ENCODE measurements at regions not wholly inside any gene's neighbourhood (a gene's known extent, or its start where the extent isn't known, plus 50 kb on each side); places are given as distances from the start of the nearest gene placed in this dataset.
A peak's percentile ranks its signal among the peaks of the same experiment; 100 is the strongest.
"Not testable (repeated sequence)": the region's sequence is repeated elsewhere in the genome, so short reads cannot be mapped to it uniquely, and the experiment has no call there.

- Histone ChIP-seq H3K27me3 (no peaks in the 10 kb centered on the region), H3K36me3 (no peaks in the 10 kb centered on the region), H3K9me3 (no peaks in the 10 kb centered on the region), H3K4me3 (no peak overlapping the region)
- DNase-seq: no peak
These were observed 81.9 kb upstream of the TMEM178A start for GRCh38 chr2:39583781-39584180.

DNA sequence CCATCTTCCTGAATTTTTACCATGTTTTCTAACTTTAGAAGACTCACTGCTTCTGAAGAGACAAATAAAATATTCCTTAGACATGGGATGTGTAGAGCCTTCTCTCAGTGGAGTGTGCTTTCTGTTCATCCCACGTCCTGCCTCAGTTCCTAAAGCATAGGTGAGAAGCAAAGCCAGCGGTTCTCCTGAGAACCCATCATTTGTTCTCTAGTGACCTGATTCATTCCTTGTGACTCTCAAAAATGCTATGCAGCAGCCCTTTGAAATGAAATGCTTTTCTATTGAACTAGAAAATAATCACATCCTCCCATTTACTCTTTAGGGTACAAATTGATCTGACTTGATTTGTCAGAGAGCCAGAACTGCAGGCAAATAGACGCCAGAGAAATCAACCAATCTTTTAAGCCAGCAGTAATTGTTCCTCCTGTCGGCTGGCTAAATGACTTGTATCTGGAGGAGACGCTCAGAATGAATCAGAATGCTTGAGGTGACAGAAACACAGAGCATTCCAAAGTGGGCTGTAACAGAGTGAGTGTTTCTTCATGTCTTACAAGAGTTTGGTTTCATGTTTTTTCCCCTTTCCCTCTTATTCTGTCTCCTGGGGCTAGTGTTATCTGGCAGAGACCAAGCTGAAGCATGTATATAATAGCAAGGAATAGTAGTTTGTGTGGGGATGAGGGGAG, 81.3 kb upstream of the TMEM178A start:
- H3K4me3 ChIP-seq: no peak overlapping the region
- H3K36me3 ChIP-seq: no peaks in the 10 kb centered on the region
- H3K9me3 ChIP-seq: no peaks in the 10 kb centered on the region
- DNase-seq: no peak
- no peaks in the 10 kb centered on the region for H3K27me3 ChIP-seq

- H3K9me3 ChIP-seq, DNase-seq: not testable (repeated sequence)
These were observed 80.2 kb upstream of the TMEM178A start for GRCh38 chr2:39585531-39585930.

GRCh38 chr2:39587168-39587567, 78.5 kb upstream of the TMEM178A start:
- Histone ChIP-seq H3K9me3 (no peaks in the 10 kb centered on the region), H3K4me3 (no peak overlapping the region), H3K36me3 (no peaks in the 10 kb centered on the region), H3K27me3 (no peaks in the 10 kb centered on the region)
- DNase-seq: no peak

More at GRCh38 chr2:39585531-39585930, 80.2 kb upstream of the TMEM178A start:
- H3K36me3 ChIP-seq, H3K4me3 ChIP-seq, H3K27me3 ChIP-seq: not testable (repeated sequence)

GRCh38 chr2:39587641-39588040, 78.1 kb upstream of the TMEM178A start:
- no peaks in the 10 kb centered on the region for H3K9me3 ChIP-seq
- DNase-seq: no peak
- H3K36me3 ChIP-seq: no peaks in the 10 kb centered on the region
- H3K27me3 ChIP-seq: no peaks in the 10 kb centered on the region
- no peak overlapping the region for H3K4me3 ChIP-seq

DNA sequence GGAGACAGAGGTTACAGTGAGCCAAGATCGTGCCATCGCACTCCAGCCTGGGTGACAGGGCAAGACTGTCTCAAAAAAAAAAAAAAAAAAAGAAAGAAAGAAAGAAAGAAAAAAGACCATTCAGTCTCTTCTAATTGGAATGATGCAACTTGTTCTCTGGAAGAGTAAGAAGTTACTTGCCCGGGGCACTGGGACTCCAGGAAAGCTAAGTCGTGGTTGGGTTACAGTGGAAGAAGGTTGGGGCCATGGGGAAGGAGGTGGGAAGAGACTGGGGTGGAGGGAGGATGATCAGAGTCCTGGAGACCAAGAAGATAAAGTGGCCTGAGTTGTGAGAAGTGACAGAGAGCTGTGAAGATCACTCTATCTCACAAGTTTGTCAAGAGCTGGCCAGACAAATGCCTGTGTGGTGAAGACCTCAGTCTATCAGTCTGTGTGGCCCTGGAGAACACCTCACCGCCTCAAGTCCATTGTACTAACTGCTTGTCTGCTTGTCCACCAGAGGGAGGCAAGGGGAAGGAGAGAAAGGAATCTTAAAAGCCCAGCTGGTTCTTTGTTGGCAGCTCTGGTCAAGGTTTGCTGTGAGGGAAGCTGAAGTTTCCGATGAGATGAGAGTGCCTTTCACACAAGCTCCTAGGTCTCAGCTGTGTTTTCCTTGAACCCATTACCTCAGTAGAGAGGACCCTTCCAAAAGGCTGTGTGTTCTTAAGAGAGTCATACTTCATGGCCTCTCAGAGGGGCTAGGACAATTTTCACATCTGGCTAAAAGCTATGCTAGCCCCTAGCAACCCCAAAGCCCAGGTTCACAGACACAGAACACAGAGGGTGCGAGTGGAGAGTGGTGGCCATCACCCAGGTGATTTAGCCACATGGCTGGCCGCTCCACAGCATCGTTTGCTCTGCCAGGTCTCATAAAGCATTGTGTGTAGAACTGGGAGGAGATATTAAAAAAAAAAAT, 72.0 kb upstream of the TMEM178A start:
- Histone ChIP-seq H3K27me3 (no peaks in the 10 kb centered on the region), H3K9me3 (no peaks in the 10 kb centered on the region), H3K4me3 (no peak overlapping the region), H3K36me3 (no peaks in the 10 kb centered on the region)
- DNase-seq: peak; percentile 59

DNA sequence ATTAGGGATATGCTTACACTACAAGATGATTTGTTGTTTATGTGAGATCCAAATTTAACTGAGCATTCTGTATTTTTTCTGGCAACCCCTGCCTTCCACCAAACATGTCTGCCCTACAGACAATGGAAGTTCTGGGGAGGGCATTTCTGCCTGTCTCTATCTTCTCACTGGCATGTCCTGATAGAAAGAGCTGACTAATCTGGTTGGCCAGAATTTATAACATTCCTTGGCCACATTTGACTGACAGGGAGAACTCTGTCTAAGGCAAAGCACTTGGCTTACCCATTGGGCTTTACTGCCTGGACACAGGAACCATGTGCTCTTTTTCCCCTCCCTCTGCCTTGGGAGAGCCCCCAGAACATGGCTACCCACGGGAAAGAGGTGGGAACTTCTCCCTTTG, 70.6 kb upstream of the TMEM178A start:
- no peaks in the 10 kb centered on the region for H3K36me3 ChIP-seq
- no peaks in the 10 kb centered on the region for H3K9me3 ChIP-seq
- no peak for DNase-seq
- H3K4me3 ChIP-seq: no peak overlapping the region
- H3K27me3 ChIP-seq: no peaks in the 10 kb centered on the region

DNA sequence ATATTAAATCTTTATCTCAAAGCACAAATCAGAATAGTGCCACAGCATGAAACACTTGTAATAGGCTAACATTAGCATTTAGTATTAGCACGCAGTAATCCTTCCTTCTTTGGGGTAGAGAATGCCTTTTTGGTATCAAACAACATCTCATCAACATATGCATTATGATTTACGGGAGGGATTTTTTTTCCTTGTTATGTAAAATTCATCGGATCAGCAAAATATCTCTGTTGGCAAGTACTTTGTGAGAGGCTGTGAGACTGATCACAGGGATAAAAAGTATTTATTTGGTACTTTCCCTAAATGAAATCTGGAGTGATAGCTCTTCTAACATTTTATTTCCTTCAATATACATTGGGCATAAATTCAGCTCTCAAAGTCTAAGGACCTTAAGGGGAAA, 68.4 kb upstream of the TMEM178A start:
- DNase-seq: no peak
- no peaks in the 10 kb centered on the region for H3K36me3 ChIP-seq
- H3K4me3 ChIP-seq: no peak overlapping the region
- H3K27me3 ChIP-seq: no peaks in the 10 kb centered on the region
- H3K9me3 ChIP-seq: no peaks in the 10 kb centered on the region

DNA sequence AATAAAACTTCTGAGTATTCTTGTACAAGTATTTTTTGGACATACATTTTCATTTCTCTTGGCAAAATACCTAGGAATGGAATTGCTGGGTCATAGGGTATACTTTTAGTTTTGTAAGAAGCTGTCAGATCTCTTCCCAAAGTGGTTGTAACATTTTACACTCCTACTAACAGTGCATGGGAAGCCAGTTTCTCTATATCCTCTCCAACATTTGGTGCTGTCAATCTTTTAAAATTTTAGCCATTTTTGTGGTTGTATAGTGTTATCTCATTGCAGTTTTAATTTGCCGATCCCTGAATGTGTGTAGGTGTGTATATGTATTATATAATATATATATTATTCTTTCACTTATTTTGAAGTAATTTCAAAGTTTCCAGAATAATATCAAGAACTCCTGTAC, 63.1 kb upstream of the TMEM178A start:
- no peak overlapping the region for H3K4me3 ChIP-seq
- DNase-seq: no peak
- no peaks in the 10 kb centered on the region for H3K27me3 ChIP-seq
- H3K36me3 ChIP-seq: no peaks in the 10 kb centered on the region
- H3K9me3 ChIP-seq: no peaks in the 10 kb centered on the region

DNA sequence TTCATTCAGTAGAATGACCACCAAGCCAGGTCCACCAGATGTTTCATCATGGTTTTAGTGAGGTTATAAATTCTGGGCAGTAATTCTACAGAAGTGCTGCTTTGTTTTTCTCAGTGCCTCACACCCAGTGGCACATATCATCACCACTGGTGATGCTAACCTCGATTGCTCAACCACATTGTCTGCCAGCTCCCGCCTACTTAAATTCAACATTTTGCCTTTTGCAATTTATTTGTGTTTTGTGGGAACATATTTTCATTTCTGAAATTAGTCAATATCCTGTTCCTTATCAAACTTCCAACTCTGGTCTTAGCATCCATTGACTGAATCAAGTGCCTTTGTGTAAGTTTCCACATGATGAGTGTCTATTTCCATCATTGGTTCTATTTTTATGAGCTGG, 62.3 kb upstream of the TMEM178A start:
- H3K9me3 ChIP-seq: no peaks in the 10 kb centered on the region
- H3K4me3 ChIP-seq: no peak overlapping the region
- DNase-seq: no peak
- no peaks in the 10 kb centered on the region for H3K27me3 ChIP-seq
- H3K36me3 ChIP-seq: no peaks in the 10 kb centered on the region

DNA sequence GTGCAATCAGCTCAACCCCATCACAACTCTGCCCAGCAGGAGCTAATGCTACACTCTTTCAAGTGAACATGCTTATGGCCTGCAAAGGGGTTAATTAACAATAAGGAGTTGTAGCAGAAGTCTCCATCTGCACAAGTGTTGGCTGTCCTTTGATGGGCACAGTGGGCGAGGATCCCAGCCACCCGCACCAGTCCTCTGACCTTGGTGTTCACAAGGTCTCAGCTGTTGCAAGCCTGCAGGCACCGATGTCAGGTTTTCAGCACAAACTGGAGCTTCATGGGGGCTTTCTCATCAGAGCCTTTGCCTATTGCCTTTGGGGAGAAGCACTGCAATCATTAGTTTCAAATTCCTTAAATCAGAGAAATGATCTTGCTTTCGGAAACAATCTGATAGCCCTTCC, 60.9 kb upstream of the TMEM178A start:
- H3K36me3 ChIP-seq: no peaks in the 10 kb centered on the region
- no peak for DNase-seq
- H3K27me3 ChIP-seq: no peaks in the 10 kb centered on the region
- no peaks in the 10 kb centered on the region for H3K9me3 ChIP-seq
- H3K4me3 ChIP-seq: no peak overlapping the region

GRCh38 chr2:39606585-39606984, 59.1 kb upstream of the TMEM178A start:
- DNase-seq: no peak

DNA sequence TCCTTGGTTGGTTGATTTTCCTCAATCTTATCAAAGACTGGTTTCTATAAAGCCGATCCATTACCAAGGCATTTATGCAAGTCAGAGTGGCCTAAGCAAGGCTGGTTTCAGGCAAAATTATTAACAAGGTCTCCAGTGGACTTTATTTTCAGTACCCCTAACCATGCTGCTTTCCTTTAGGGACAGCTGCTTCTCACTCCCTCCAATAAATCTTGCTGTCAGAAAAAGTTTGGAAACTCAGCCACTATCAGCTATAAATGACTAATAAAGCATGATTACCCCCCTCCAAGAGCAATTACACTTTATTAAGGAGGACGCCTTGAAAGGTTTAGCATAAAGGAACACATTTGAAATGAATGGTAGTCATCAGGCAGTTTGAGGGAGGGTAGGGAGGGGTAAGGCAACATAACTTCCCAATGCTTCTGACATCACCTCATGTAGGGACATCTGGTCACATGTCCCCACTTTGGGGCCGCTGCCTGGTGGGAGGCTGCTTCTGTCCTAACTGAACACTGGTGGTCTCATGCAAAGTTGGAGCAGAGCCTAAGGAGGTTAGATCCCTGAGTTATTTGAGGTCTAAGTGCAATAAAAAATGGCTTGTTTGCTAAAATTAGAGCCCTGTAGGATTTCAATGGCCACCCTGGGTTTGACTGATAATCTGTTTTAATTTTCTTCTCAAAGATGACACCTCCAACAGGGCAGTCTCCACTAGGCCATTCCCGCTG, 58.0 kb upstream of the TMEM178A start:
- H3K4me3 ChIP-seq: no peak overlapping the region
- H3K36me3 ChIP-seq: no peaks in the 10 kb centered on the region
- H3K9me3 ChIP-seq: no peaks in the 10 kb centered on the region
- H3K27me3 ChIP-seq: no peaks in the 10 kb centered on the region
- no peak for DNase-seq

More at GRCh38 chr2:39606585-39606984, 59.1 kb upstream of the TMEM178A start:
- H3K9me3 ChIP-seq: no peaks in the 10 kb centered on the region
- H3K27me3 ChIP-seq: no peaks in the 10 kb centered on the region
- H3K4me3 ChIP-seq: no peak overlapping the region
- H3K36me3 ChIP-seq: no peaks in the 10 kb centered on the region

DNA sequence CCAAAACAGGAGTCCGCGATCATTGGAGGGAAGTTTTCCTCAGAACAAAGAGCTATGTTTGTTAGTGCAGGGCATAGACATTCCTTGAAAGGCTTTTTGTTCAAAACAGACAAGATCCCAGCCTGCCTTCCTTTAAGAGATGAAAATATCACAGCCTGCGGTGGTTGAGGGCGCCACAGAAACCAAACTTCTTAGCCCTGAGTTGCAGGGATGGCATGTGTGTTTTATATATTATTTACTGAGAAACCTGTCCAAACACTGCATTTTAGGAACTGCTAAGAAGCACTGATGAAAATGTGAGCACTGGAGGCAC, 57.5 kb upstream of the TMEM178A start:
- no peak for DNase-seq
- H3K4me3 ChIP-seq: no peak overlapping the region

DNA sequence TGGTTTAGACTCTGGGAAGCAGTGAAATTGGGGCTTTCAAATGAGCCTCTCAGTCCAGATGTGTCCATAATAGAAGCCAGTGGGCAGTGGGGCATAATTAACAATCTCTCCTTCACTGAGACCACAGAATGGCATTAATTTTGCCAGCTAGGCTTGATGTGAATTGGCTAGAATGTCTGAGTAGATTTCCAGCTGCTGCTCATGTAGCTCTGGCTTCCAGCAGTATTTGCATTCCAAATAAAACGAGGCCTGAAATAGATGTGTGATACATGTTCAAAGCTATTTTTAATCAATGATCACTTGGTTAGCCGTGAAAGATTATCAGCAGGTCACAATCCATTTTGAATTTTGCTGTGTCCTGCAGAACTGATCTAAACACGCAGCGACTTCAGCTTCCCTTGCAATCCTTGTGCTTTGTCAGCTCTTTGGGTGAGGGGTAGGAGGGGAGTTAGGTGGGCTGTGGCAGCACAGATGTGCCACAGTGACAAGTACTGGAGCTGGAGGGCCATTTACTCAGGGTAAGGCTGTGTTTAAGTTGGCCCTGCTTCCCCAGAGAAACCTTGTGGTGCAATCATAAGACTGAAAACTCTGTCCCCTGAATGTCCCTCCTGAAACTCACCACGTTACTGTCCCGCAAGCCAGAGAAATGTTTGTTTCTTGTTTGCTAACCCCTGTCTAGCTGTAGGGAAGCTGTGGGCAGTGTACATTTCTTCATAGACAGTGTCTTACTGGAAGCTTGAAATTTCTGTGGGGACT, 56.9 kb upstream of the TMEM178A start:
- Histone ChIP-seq H3K36me3 (no peaks in the 10 kb centered on the region), H3K4me3 (no peak overlapping the region), H3K27me3 (no peaks in the 10 kb centered on the region), H3K9me3 (no peaks in the 10 kb centered on the region)
- DNase-seq: no peak

More for the DNA sequence above, 57.5 kb upstream of the TMEM178A start:
- Histone ChIP-seq H3K36me3 (no peaks in the 10 kb centered on the region), H3K27me3 (no peaks in the 10 kb centered on the region), H3K9me3 (no peaks in the 10 kb centered on the region)

DNA sequence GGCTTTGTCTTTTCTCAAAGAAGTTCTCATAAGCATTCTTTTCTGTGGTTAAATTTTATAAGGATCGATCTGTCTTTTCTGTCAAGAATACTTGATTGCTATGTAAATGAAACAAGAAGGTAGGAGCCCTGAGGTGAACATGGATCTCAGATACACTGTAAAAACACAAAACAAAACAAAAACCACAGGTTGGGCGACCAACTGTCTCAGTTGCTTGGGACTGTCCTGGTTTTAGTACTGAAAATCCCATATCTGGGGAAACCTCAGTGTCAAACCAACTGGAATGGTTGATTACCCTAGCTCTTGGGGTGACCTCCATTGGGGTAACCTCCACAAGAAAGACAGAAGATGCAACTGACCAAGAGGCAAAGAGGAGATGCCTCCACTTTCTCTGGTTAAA, 55.8 kb upstream of the TMEM178A start:
- H3K36me3 ChIP-seq: no peaks in the 10 kb centered on the region
- H3K9me3 ChIP-seq: 0 out of 2 replicates have a peak, but pooled peaks cover 3% of the 10 kb centered on the region
- DNase-seq: no peak
- H3K27me3 ChIP-seq: no peaks in the 10 kb centered on the region
- no peak overlapping the region for H3K4me3 ChIP-seq

GRCh38 chr2:39615675-39616074, 50.0 kb upstream of the TMEM178A start:
- Histone ChIP-seq H3K9me3 (0 out of 2 replicates have a peak, but pooled peaks cover 3% of the 10 kb centered on the region), H3K4me3 (no peak overlapping the region), H3K27me3 (no peaks in the 10 kb centered on the region), H3K36me3 (no peaks in the 10 kb centered on the region)
- DNase-seq: no peak

All from MG63 (cell line).